Mesenchymal stem cell (in vitro differentiated cells and primary cell): ENCODE measurements at regions not wholly inside any gene's neighbourhood (a gene's known extent, or its start where the extent isn't known, plus 50 kb on each side); places are given as distances from the start of the nearest gene placed in this dataset.

Experiments
- DNase-seq: peaks from one replicate; pipeline ENCODE4 v3.0.0-alpha.2; 2013
- H2AFZ ChIP-seq: one replicate; pipeline ENCODE4 v1.6.1; 2013; ENCODE audit warnings: low read depth, mild to moderate bottlenecking, control low read depth, inconsistent platforms, low read length, moderate library complexity
- H2AK5ac ChIP-seq: 2 replicates; pipeline ENCODE4 v1.6.1; 2013; ENCODE audit warnings: low read length, moderate library complexity, mild to moderate bottlenecking, inconsistent platforms; ENCODE audit not compliant: severe bottlenecking
- H2BK120ac ChIP-seq: one replicate; pipeline ENCODE4 v1.6.1; 2013; ENCODE audit warnings: low read depth, mild to moderate bottlenecking, inconsistent platforms, low read length, moderate library complexity
- H2BK12ac ChIP-seq, 2 experiments: one replicate each; pipeline ENCODE4 v1.6.1; 2013; ENCODE audit warnings: inconsistent platforms in 2 of 2, low read length in 2 of 2, mild to moderate bottlenecking in 2 of 2, moderate library complexity in 2 of 2, control low read depth in 1 of 2
- H2BK15ac ChIP-seq: one replicate; pipeline ENCODE4 v1.6.1; 2013; ENCODE audit warnings: mild to moderate bottlenecking, low read depth, inconsistent platforms; ENCODE audit not compliant: poor library complexity, severe bottlenecking
- H2BK5ac ChIP-seq: 2 replicates; pipeline ENCODE4 v1.6.1; 2013; ENCODE audit warnings: low read depth, mild to moderate bottlenecking, low read length, control low read depth, inconsistent platforms; ENCODE audit not compliant: poor library complexity, severe bottlenecking
- H3K14ac ChIP-seq, 2 experiments: one replicate each; pipeline ENCODE4 v1.6.1; 2013; ENCODE audit warnings: inconsistent platforms in 2 of 2, low read length in 2 of 2, control low read depth in 1 of 2, mild to moderate bottlenecking in 1 of 2, moderate library complexity in 1 of 2
- H3K18ac ChIP-seq, 2 experiments: one replicate each; pipeline ENCODE4 v1.6.1; 2013; ENCODE audit warnings: inconsistent platforms in 2 of 2, low read length in 2 of 2, control low read depth in 1 of 2, low read depth in 1 of 2, mild to moderate bottlenecking in 1 of 2
- H3K23ac ChIP-seq, 2 experiments: one replicate each; pipeline ENCODE4 v1.6.1; 2013; ENCODE audit warnings: inconsistent platforms in 2 of 2, low read length in 2 of 2, mild to moderate bottlenecking in 2 of 2, moderate library complexity in 2 of 2, control low read depth in 1 of 2
- H3K27ac ChIP-seq: 2 replicates; pipeline ENCODE4 v1.5.1; 2013; ENCODE audit warnings: mild to moderate bottlenecking, moderate library complexity, low read length, control low read depth, inconsistent platforms; ENCODE audit not compliant: poor library complexity, severe bottlenecking
- H3K27me3 ChIP-seq, 2 experiments: 2 replicates each; pipeline versions ENCODE4 v1.6.1 to v1.7.0; 2013; ENCODE audit warnings: low read length in 2 of 2, mild to moderate bottlenecking in 2 of 2, moderate library complexity in 2 of 2, control low read depth in 1 of 2, inconsistent platforms in 1 of 2; ENCODE audit not compliant: control insufficient read depth in 1 of 2, insufficient read depth in 1 of 2
- H3K36me3 ChIP-seq, 2 experiments: 2 replicates each; pipeline versions ENCODE4 v1.6.1 to v1.7.0; 2013; ENCODE audit warnings: low read length in 2 of 2, control low read depth in 1 of 2, inconsistent platforms in 1 of 2, low read depth in 1 of 2, mild to moderate bottlenecking in 1 of 2; ENCODE audit not compliant: insufficient read depth in 2 of 2, control insufficient read depth in 1 of 2
- H3K4ac ChIP-seq, 2 experiments: one replicate each; pipeline ENCODE4 v1.6.1; 2013; ENCODE audit warnings: inconsistent platforms in 2 of 2, low read length in 2 of 2, mild to moderate bottlenecking in 2 of 2, moderate library complexity in 2 of 2, control low read depth in 1 of 2, low read depth in 1 of 2
- H3K4me1 ChIP-seq: 2 replicates; pipeline ENCODE4 v1.6.1; 2013; ENCODE audit warnings: low read depth, low read length, control low read depth; ENCODE audit not compliant: control insufficient read depth, insufficient read depth
- H3K4me2 ChIP-seq: 2 replicates; pipeline ENCODE4 v1.6.1; 2013; ENCODE audit warnings: low read length, mild to moderate bottlenecking, inconsistent platforms; ENCODE audit not compliant: poor library complexity, severe bottlenecking
- H3K4me3 ChIP-seq, 2 experiments: 2 replicates each; pipeline versions ENCODE4 v1.5.1 to v1.7.0; 2013; ENCODE audit warnings: low read length in 2 of 2, mild to moderate bottlenecking in 2 of 2, control low read depth in 1 of 2, low read depth in 1 of 2; ENCODE audit not compliant: insufficient read depth in 1 of 2
- H3K79me1 ChIP-seq: replicated peaks from 2 replicates; pipeline ENCODE4 v1.6.1; 2013; ENCODE audit warnings: mild to moderate bottlenecking, control low read depth, low read length, inconsistent platforms; ENCODE audit not compliant: poor library complexity, severe bottlenecking
- H3K9ac ChIP-seq: 2 replicates; pipeline ENCODE4 v1.7.0; 2013; ENCODE audit warnings: mild to moderate bottlenecking, low read length, moderate library complexity
- H3K9me3 ChIP-seq: 2 replicates; pipeline ENCODE4 v1.7.0; 2013; ENCODE audit warnings: mild to moderate bottlenecking, low read length; ENCODE audit not compliant: control insufficient read depth
- H4K8ac ChIP-seq: one replicate; pipeline ENCODE4 v1.6.1; 2013; ENCODE audit warnings: inconsistent platforms, mild to moderate bottlenecking, low read length, moderate library complexity
- H4K91ac ChIP-seq: one replicate; pipeline ENCODE4 v1.6.1; 2013; ENCODE audit warnings: mild to moderate bottlenecking, low read length, inconsistent platforms
- WGBS: methylation state at CpG from one replicate; pipeline ENCODE4 v1.1.7; 2013; ENCODE audit warnings: mixed read lengths; 5-methylcytosine and 5-hydroxymethylcytosine counted together

DNA sequence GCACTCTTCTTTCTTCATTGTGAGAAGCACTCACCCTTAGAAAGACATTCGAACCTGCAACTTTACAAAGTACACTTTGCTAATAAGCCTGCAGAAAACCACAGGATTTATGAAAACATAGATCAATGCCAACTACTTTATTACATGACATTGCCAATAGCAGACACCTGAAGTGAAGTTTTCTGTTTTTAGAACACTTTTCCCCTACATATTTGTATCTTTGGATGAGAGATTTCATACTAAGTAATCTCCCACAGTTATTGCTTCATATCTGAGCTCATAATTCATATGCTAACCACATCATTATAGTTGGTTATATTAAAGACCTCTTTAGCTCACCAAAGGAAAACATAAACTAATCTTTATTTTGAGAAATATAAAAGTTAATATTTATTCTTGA, 276.5 kb upstream of the CTSO start:
- no peaks in the 10 kb centered on the region for H3K27me3 ChIP-seq
- H2BK120ac ChIP-seq: no peak overlapping the region
- DNase-seq: no peak
- H3K18ac ChIP-seq: no peak overlapping the region
- no peak overlapping the region for H2BK15ac ChIP-seq
- H3K36me3 ChIP-seq: no peaks in the 10 kb centered on the region
- H3K4me3 ChIP-seq: no peak overlapping the region
- H3K4ac ChIP-seq: no peak overlapping the region
- no peak overlapping the region for H3K4me2 ChIP-seq
- no peak overlapping the region for H2AK5ac ChIP-seq
- no peak overlapping the region for H4K91ac ChIP-seq
- H2BK12ac ChIP-seq: no peak overlapping the region
- H2BK5ac ChIP-seq: no peak overlapping the region
- no peak overlapping the region for H3K14ac ChIP-seq
- no peak overlapping the region for H4K8ac ChIP-seq
- H3K9ac ChIP-seq: no peak overlapping the region
- H3K23ac ChIP-seq: no peak overlapping the region
- H3K4me1 ChIP-seq: no peaks in the 10 kb centered on the region
- no peak overlapping the region for H2AFZ ChIP-seq
- WGBS: 88% methylated on average over 1 of the region's 1 CpG
- no peaks in the 10 kb centered on the region for H3K79me1 ChIP-seq
- H3K27ac ChIP-seq: no peak overlapping the region
- H3K9me3 ChIP-seq: no peaks in the 10 kb centered on the region

DNA sequence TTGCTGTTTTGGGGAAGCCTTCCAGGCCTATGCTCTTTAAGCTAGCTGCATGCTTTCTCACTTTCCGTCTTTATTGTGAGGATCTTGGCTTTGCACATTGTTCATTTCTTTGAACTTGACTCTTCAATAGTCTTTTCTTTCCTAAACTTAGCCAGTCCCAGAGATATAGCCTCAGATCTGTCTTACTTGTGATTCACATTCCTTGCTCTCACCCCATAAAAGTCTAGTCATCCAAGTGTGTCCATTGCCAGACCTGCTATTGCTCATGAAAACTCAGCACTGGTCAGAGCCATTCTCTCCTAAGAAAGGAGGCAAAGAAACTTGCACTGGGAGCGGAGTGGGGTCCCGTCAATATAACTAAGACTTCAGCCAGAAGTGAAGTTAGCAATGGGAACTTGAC, 275.0 kb upstream of the CTSO start:
- no peak for DNase-seq
- H3K4me2 ChIP-seq: no peak overlapping the region
- no peaks in the 10 kb centered on the region for H3K4me1 ChIP-seq
- H3K79me1 ChIP-seq: no peaks in the 10 kb centered on the region
- H2BK15ac ChIP-seq: no peak overlapping the region
- no peak overlapping the region for H3K14ac ChIP-seq
- no peaks in the 10 kb centered on the region for H3K36me3 ChIP-seq
- no peak overlapping the region for H2BK5ac ChIP-seq
- no peak overlapping the region for H3K4me3 ChIP-seq
- H2AK5ac ChIP-seq: no peak overlapping the region
- H3K4ac ChIP-seq: no peak overlapping the region
- no peak overlapping the region for H4K8ac ChIP-seq
- no peak overlapping the region for H3K27ac ChIP-seq
- no peak overlapping the region for H2AFZ ChIP-seq
- no peak overlapping the region for H3K9ac ChIP-seq
- H4K91ac ChIP-seq: no peak overlapping the region
- 63% methylated on average over 3 of the region's 3 CpGs for WGBS
- H3K23ac ChIP-seq: no peak overlapping the region
- H2BK120ac ChIP-seq: no peak overlapping the region
- no peak overlapping the region for H2BK12ac ChIP-seq
- no peaks in the 10 kb centered on the region for H3K9me3 ChIP-seq
- H3K27me3 ChIP-seq: no peaks in the 10 kb centered on the region
- H3K18ac ChIP-seq: no peak overlapping the region

GRCh38 chr4:156227321-156227720, 273.7 kb upstream of the CTSO start:
- H3K79me1 ChIP-seq: no peaks in the 10 kb centered on the region
- H2BK5ac ChIP-seq: no peak overlapping the region
- no peak overlapping the region for H3K4ac ChIP-seq
- H3K4me3 ChIP-seq: no peak overlapping the region
- H3K27ac ChIP-seq: no peak overlapping the region
- H3K9me3 ChIP-seq: no peaks in the 10 kb centered on the region
- no peak overlapping the region for H4K91ac ChIP-seq
- H2BK120ac ChIP-seq: no peak overlapping the region
- no peaks in the 10 kb centered on the region for H3K27me3 ChIP-seq
- no peak overlapping the region for H4K8ac ChIP-seq
- no peak overlapping the region for H3K23ac ChIP-seq
- H3K36me3 ChIP-seq: no peaks in the 10 kb centered on the region
- no peak overlapping the region for H2BK15ac ChIP-seq
- H3K4me2 ChIP-seq: no peak overlapping the region
- no peak overlapping the region for H2AFZ ChIP-seq
- no peak for DNase-seq
- H3K9ac ChIP-seq: no peak overlapping the region
- no peak overlapping the region for H2AK5ac ChIP-seq
- no peak overlapping the region for H3K18ac ChIP-seq
- H3K14ac ChIP-seq: no peak overlapping the region
- H2BK12ac ChIP-seq: no peak overlapping the region
- no peaks in the 10 kb centered on the region for H3K4me1 ChIP-seq

GRCh38 chr4:156223985-156224384, 270.3 kb upstream of the CTSO start:
- Histone ChIP-seq H4K91ac (no peak overlapping the region), H2BK120ac (no peak overlapping the region), H3K27ac (no peak overlapping the region), H2AK5ac (no peak overlapping the region), H2BK5ac (no peak overlapping the region), H3K4me2 (no peak overlapping the region), H3K14ac (no peak overlapping the region), H3K4me3 (no peak overlapping the region), H3K9me3 (no peaks in the 10 kb centered on the region), H2BK12ac (no peak overlapping the region), H2AFZ (no peak overlapping the region), H3K4ac (no peak overlapping the region), H3K23ac (no peak overlapping the region), H3K18ac (no peak overlapping the region), H2BK15ac (no peak overlapping the region), H3K27me3 (no peaks in the 10 kb centered on the region), H3K79me1 (no peaks in the 10 kb centered on the region), H3K36me3 (no peaks in the 10 kb centered on the region), H4K8ac (no peak overlapping the region), H3K4me1 (no peaks in the 10 kb centered on the region), H3K9ac (no peak overlapping the region)
- 94% methylated on average over 2 of the region's 2 CpGs for WGBS
- DNase-seq: no peak
